Suprapubic skin (tissue), 4 donors: ENCODE measurements at regions not wholly inside any gene's neighbourhood (a gene's known extent, or its start where the extent isn't known, plus 50 kb on each side); places are given as distances from the start of the nearest gene placed in this dataset.

ENCODE experiments used
- DNase-seq, 2 donors: peaks; one replicate each; pipeline ENCODE4 v3.0.0-alpha.2; 2019; ENCODE audit warnings: low spot score in 2 of 2
- H3K27ac ChIP-seq: fragments of 200-600 bp; sonication (generic); one replicate; pipeline ENCODE4 v1.5.1; 2019
- H3K27me3 ChIP-seq: fragments of 200-600 bp; sonication (generic); one replicate; pipeline ENCODE4 v1.5.1; 2019
- H3K36me3 ChIP-seq: fragments of 200-600 bp; sonication (generic); one replicate; pipeline ENCODE4 v1.5.1; 2019
- H3K4me1 ChIP-seq: fragments of 200-600 bp; sonication (generic); one replicate; pipeline ENCODE4 v1.5.1; 2019
- H3K4me3 ChIP-seq: fragments of 200-600 bp; sonication (generic); one replicate; pipeline ENCODE4 v1.5.1; 2019; ENCODE audit warnings: mild to moderate bottlenecking
- H3K9me3 ChIP-seq: fragments of 200-600 bp; sonication (generic); one replicate; pipeline ENCODE4 v1.5.1; 2019
- CTCF ChIP-seq, 2 donors: fragments of 200-600 bp in 1 of 2; fragments of 450-650 bp in 1 of 2; sonication (generic) in 1 of 2; IDR thresholded peaks; one replicate each; pipeline ENCODE4 v1.5.1; 2016 to 2019; ENCODE audit warnings: antibody characterized with exemption in 2 of 2, mild to moderate bottlenecking in 1 of 2, moderate library complexity in 1 of 2
- EP300 ChIP-seq: sonication (generic); formaldehyde crosslinking; IDR thresholded peaks from one replicate; pipeline ENCODE4 v1.6.1; 2017; ENCODE audit warnings: antibody characterized with exemption
- POLR2A ChIP-seq, 2 donors: fragments of 450-650 bp; IDR thresholded peaks; one replicate each; pipeline ENCODE4 v1.6.1; 2017; ENCODE audit warnings: antibody characterized with exemption in 2 of 2, mild to moderate bottlenecking in 2 of 2, moderate library complexity in 2 of 2
- POLR2AphosphoS5 ChIP-seq, 3 donors: sonication (generic); formaldehyde crosslinking; IDR thresholded peaks; one replicate each; pipeline ENCODE4 v1.6.1; 2017; ENCODE audit warnings: antibody characterized with exemption in 3 of 3
- WGBS: methylation state at CpG from one replicate; pipeline ENCODE4 v1.1.5; 2018; 5-methylcytosine and 5-hydroxymethylcytosine counted together

GRCh38 chr16:88276591-88276990 lies 106.2 kb upstream of the ZNF469 start:
- Histone ChIP-seq H3K27me3 (no peaks in the 10 kb centered on the region), H3K27ac (no peak overlapping the region), H3K9me3 (no peaks in the 10 kb centered on the region), H3K4me3 (no peak overlapping the region), H3K4me1 (peaks cover 7% of the 10 kb centered on the region), H3K36me3 (no peaks in the 10 kb centered on the region)
- WGBS: 91% methylated on average over 13 of the region's 18 CpGs
- peak in 1 of 2 donors; percentile 48 for DNase-seq
- TF ChIP-seq POLR2AphosphoS5 (IDR thresholded peaks at IDR 0.05) (no peak), EP300 (no peak), CTCF (IDR thresholded peaks at IDR 0.05) (no peak), POLR2A (IDR thresholded peaks at IDR 0.05) (no peak)

- Histone ChIP-seq H3K4me3 (no peak overlapping the region), H3K4me1 (peaks cover 12% of the 10 kb centered on the region), H3K36me3 (no peaks in the 10 kb centered on the region), H3K27me3 (no peaks in the 10 kb centered on the region), H3K9me3 (no peaks in the 10 kb centered on the region), H3K27ac (no peak overlapping the region)
- DNase-seq: no peak
- TF ChIP-seq CTCF (IDR thresholded peaks at IDR 0.05) (no peak), EP300 (no peak), POLR2AphosphoS5 (IDR thresholded peaks at IDR 0.05) (no peak), POLR2A (IDR thresholded peaks at IDR 0.05) (no peak)
- 90% methylated on average over 17 of the region's 18 CpGs for WGBS
These were observed 102.8 kb upstream of the ZNF469 start for GRCh38 chr16:88279998-88280397.

GRCh38 chr16:88281858-88282563 lies 100.7 kb upstream of the ZNF469 start:
- no peak overlapping the region for H3K4me3 ChIP-seq
- H3K4me1 ChIP-seq: peaks cover 12% of the 10 kb centered on the region
- no peak overlapping the region for H3K27ac ChIP-seq
- TF ChIP-seq CTCF (IDR thresholded peaks at IDR 0.05): no peak
- no peak for TF ChIP-seq EP300
- no peak for TF ChIP-seq POLR2AphosphoS5 (IDR thresholded peaks at IDR 0.05)
- TF ChIP-seq POLR2A (IDR thresholded peaks at IDR 0.05): no peak
- no peaks in the 10 kb centered on the region for H3K36me3 ChIP-seq
- no peaks in the 10 kb centered on the region for H3K27me3 ChIP-seq
- peaks cover 1% of the 10 kb centered on the region for H3K9me3 ChIP-seq
- WGBS: 71% methylated on average over 5 of the region's 9 CpGs
- DNase-seq: no peak

GRCh38 chr16:88282564-88283395 lies 100.0 kb upstream of the ZNF469 start:
- Histone ChIP-seq H3K27ac (no peak overlapping the region), H3K27me3 (no peaks in the 10 kb centered on the region), H3K4me3 (no peak overlapping the region), H3K9me3 (peaks cover 5% of the 10 kb centered on the region), H3K36me3 (no peaks in the 10 kb centered on the region), H3K4me1 (peaks cover 12% of the 10 kb centered on the region)
- 31% methylated on average over 15 of the region's 21 CpGs for WGBS
- DNase-seq: no peak
- no peak for TF ChIP-seq CTCF (IDR thresholded peaks at IDR 0.05)
- TF ChIP-seq EP300: no peak
- TF ChIP-seq POLR2AphosphoS5 (IDR thresholded peaks at IDR 0.05): no peak
- TF ChIP-seq POLR2A (IDR thresholded peaks at IDR 0.05): no peak

- TF ChIP-seq CTCF (IDR thresholded peaks at IDR 0.05) (no peak), POLR2AphosphoS5 (IDR thresholded peaks at IDR 0.05) (no peak), EP300 (no peak), POLR2A (IDR thresholded peaks at IDR 0.05) (no peak)
- 98% methylated on average over 8 of the region's 13 CpGs for WGBS
These were observed 99.2 kb upstream of the ZNF469 start for GRCh38 chr16:88283596-88283995.

More at GRCh38 chr16:88283596-88283995, 99.2 kb upstream of the ZNF469 start:
- Histone ChIP-seq H3K27ac (no peak overlapping the region), H3K4me3 (no peak overlapping the region), H3K36me3 (no peaks in the 10 kb centered on the region), H3K9me3 (peaks cover 5% of the 10 kb centered on the region), H3K4me1 (peaks cover 12% of the 10 kb centered on the region), H3K27me3 (no peaks in the 10 kb centered on the region)
- no peak for DNase-seq
